Activated CD8-positive, alpha-beta T cell treated with anti-CD3 and anti-CD28 coated beads, Interleukin-2, amount 10 ng/mL, durations not matched to agents 7 days and 5 days (primary cell): ENCODE measurements at regions not wholly inside any gene's neighbourhood (a gene's known extent, or its start where the extent isn't known, plus 50 kb on each side); places are given as distances from the start of the nearest gene placed in this dataset.
A peak's percentile ranks its signal among the peaks of the same experiment; 100 is the strongest.

Experiments used
- ATAC-seq: fragments of 150-1000 bp; cut with Tn5 transposase; one replicate; pipeline ENCODE4 v1.10.0; 2021; ENCODE audit warnings: moderate library complexity
- CTCF ChIA-PET: fragments of 350-600 bp; sonication (Branson Sonifier 250); formaldehyde crosslinking; loops from one replicate; lab custom pipeline; 2021; ENCODE audit warnings: antibody characterized with exemption; lab: Charles Lee
- POLR2A ChIA-PET: fragments of 350-600 bp; sonication (Branson Sonifier 250); formaldehyde crosslinking; loops from one replicate; lab custom pipeline; 2021; ENCODE audit warnings: antibody characterized with exemption; lab: Charles Lee
- DNase-seq: peaks from one replicate; pipeline ENCODE4 v3.0.0-alpha.2; 2020
- H3K27ac Mint-ChIP-seq: one replicate; pipeline ENCODE4 v1.8.0; 2021; ENCODE audit warnings: mild to moderate bottlenecking, mixed read lengths
- H3K27me3 Mint-ChIP-seq: one replicate; pipeline ENCODE4 v1.8.0; 2021; ENCODE audit warnings: low read depth, mixed read lengths
- H3K36me3 Mint-ChIP-seq: one replicate; pipeline ENCODE4 v1.8.0; 2021; ENCODE audit warnings: low read depth, mixed read lengths
- H3K4me1 Mint-ChIP-seq: one replicate; pipeline ENCODE4 v1.8.0; 2021; ENCODE audit warnings: low read depth, mixed read lengths
- H3K4me3 Mint-ChIP-seq: one replicate; pipeline ENCODE4 v1.8.0; 2021; ENCODE audit warnings: mild to moderate bottlenecking, mixed read lengths
- H3K9me3 Mint-ChIP-seq: one replicate; pipeline ENCODE4 v1.8.0; 2022; ENCODE audit warnings: mixed read lengths; ENCODE audit not compliant: insufficient read depth

GRCh38 chr2:2834105-2834504, 503.0 kb upstream of the MYT1L start:
- POLR2A ChIA-PET, result no interaction called here
- no peak for ATAC-seq
- CTCF ChIA-PET, result no interaction called here

GRCh38 chr2:2832657-2833056, 501.6 kb upstream of the MYT1L start:
- Mint-ChIP-seq H3K9me3 (no peaks in the 10 kb centered on the region), H3K4me1 (no peaks in the 10 kb centered on the region), H3K4me3 (no peak overlapping the region), H3K27ac (no peak overlapping the region), H3K36me3 (no peaks in the 10 kb centered on the region), H3K27me3 (no peaks in the 10 kb centered on the region)
- no peak for ATAC-seq
- CTCF ChIA-PET, result no interaction called here
- POLR2A ChIA-PET, result no interaction called here
- no peak for DNase-seq

More at GRCh38 chr2:2834105-2834504, 503.0 kb upstream of the MYT1L start:
- Mint-ChIP-seq H3K4me3 (no peak overlapping the region), H3K36me3 (no peaks in the 10 kb centered on the region), H3K9me3 (no peaks in the 10 kb centered on the region), H3K27me3 (no peaks in the 10 kb centered on the region), H3K27ac (no peak overlapping the region), H3K4me1 (no peaks in the 10 kb centered on the region)
- peak; percentile 2 for DNase-seq

- POLR2A ChIA-PET, result no interaction called here
- H3K27ac Mint-ChIP-seq, result no peak overlapping the region
- no peaks in the 10 kb centered on the region for H3K9me3 Mint-ChIP-seq
- no peaks in the 10 kb centered on the region for H3K4me1 Mint-ChIP-seq
- no peaks in the 10 kb centered on the region for H3K36me3 Mint-ChIP-seq
- no peaks in the 10 kb centered on the region for H3K27me3 Mint-ChIP-seq
- DNase-seq, result no peak
- CTCF ChIA-PET, result no interaction called here
- no peak for ATAC-seq
- no peak overlapping the region for H3K4me3 Mint-ChIP-seq
Measured at GRCh38 chr2:2831633-2832032, 500.6 kb upstream of the MYT1L start.

- ATAC-seq (no peak), DNase-seq (no peak)
- CTCF ChIA-PET, result no interaction called here
- H3K36me3 Mint-ChIP-seq, result no peaks in the 10 kb centered on the region
- H3K4me1 Mint-ChIP-seq, result no peaks in the 10 kb centered on the region
- no peaks in the 10 kb centered on the region for H3K9me3 Mint-ChIP-seq
- H3K4me3 Mint-ChIP-seq, result no peak overlapping the region
- no peaks in the 10 kb centered on the region for H3K27me3 Mint-ChIP-seq
- no peak overlapping the region for H3K27ac Mint-ChIP-seq
- POLR2A ChIA-PET, result no interaction called here
Measured at GRCh38 chr2:2830576-2830975, 499.5 kb upstream of the MYT1L start.

GRCh38 chr2:2828774-2829368, 497.8 kb upstream of the MYT1L start:
- Mint-ChIP-seq H3K4me1 (no peaks in the 10 kb centered on the region), H3K4me3 (no peak overlapping the region), H3K36me3 (no peaks in the 10 kb centered on the region), H3K9me3 (no peaks in the 10 kb centered on the region), H3K27me3 (no peaks in the 10 kb centered on the region), H3K27ac (no peak overlapping the region)
- POLR2A ChIA-PET, result no interaction called here
- ATAC-seq (no peak), DNase-seq (no peak)
- CTCF ChIA-PET, result no interaction called here

DNA sequence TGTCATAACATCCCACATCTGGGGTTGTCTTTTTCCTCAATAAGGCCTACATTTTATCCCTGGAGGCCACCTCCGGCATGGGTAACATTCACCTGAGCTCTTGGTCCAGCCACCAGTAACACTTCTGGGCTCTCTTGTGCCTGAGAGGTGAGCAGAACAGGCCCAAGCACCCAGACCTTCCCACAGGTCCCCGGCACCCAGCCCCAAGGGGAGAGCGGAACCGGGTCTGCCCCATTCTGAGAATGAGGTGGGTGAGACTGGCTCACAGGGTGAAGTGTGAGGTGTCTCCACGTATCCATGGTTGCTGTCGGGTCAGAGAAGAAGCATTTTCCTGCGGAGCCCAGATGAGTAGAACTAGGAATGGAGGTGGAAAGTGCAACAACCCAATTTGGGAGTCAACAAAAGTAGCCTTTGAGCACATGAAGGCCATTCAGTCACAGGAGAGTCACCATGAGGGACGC, 496.7 kb upstream of the MYT1L start:
- Mint-ChIP-seq H3K4me3 (no peak overlapping the region), H3K27me3 (no peaks in the 10 kb centered on the region), H3K4me1 (no peaks in the 10 kb centered on the region), H3K27ac (no peak overlapping the region), H3K9me3 (no peaks in the 10 kb centered on the region), H3K36me3 (no peaks in the 10 kb centered on the region)
- ATAC-seq (no peak), DNase-seq (no peak)
- CTCF ChIA-PET, result no interaction called here
- POLR2A ChIA-PET, result no interaction called here

- ChIA-PET CTCF (no interaction called here), POLR2A (no interaction called here)
- no peaks in the 10 kb centered on the region for H3K27me3 Mint-ChIP-seq
- H3K27ac Mint-ChIP-seq, result no peak overlapping the region
- no peak overlapping the region for H3K4me3 Mint-ChIP-seq
- ATAC-seq, result no peak
- no peaks in the 10 kb centered on the region for H3K9me3 Mint-ChIP-seq
- no peaks in the 10 kb centered on the region for H3K36me3 Mint-ChIP-seq
- no peaks in the 10 kb centered on the region for H3K4me1 Mint-ChIP-seq
- DNase-seq, result no peak
Measured at GRCh38 chr2:2827046-2827636, 496.1 kb upstream of the MYT1L start.

- no peak for DNase-seq
- Mint-ChIP-seq H3K4me3 (no peak overlapping the region), H3K36me3 (no peaks in the 10 kb centered on the region), H3K27ac (no peak overlapping the region), H3K27me3 (no peaks in the 10 kb centered on the region), H3K9me3 (no peaks in the 10 kb centered on the region), H3K4me1 (no peaks in the 10 kb centered on the region)
- no peak for ATAC-seq
- POLR2A ChIA-PET, result no interaction called here
- CTCF ChIA-PET, result no interaction called here
Measured at GRCh38 chr2:2826621-2827020, 495.5 kb upstream of the MYT1L start.

DNA sequence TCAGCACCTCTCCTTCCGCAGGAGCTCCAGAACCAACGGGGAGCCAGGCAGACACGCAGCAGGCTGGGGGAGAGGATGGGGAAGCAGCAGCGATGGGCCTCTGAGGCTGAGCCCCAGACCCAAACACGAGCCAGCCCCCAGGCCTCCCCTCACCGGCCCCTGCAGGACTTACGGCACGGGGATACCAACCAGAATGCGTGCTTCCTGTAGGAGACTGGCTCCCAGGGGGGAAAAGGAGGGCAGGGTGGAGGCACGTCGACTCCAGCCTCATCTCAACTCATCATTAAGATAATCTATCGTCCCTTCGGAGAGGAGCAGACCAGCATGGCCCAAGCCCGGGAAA, 495.1 kb upstream of the MYT1L start:
- Mint-ChIP-seq H3K4me1 (no peaks in the 10 kb centered on the region), H3K27me3 (no peaks in the 10 kb centered on the region), H3K4me3 (no peak overlapping the region), H3K27ac (no peak overlapping the region), H3K36me3 (no peaks in the 10 kb centered on the region), H3K9me3 (no peaks in the 10 kb centered on the region)
- ATAC-seq (no peak), DNase-seq (no peak)
- ChIA-PET POLR2A (no interaction called here), CTCF (no interaction called here)

- no peak for DNase-seq
- CTCF ChIA-PET, result no interaction called here
- no peaks in the 10 kb centered on the region for H3K36me3 Mint-ChIP-seq
- POLR2A ChIA-PET, result no interaction called here
- no peaks in the 10 kb centered on the region for H3K4me1 Mint-ChIP-seq
- no peak overlapping the region for H3K4me3 Mint-ChIP-seq
- H3K9me3 Mint-ChIP-seq, result no peaks in the 10 kb centered on the region
- H3K27me3 Mint-ChIP-seq, result no peaks in the 10 kb centered on the region
- ATAC-seq, result no peak
- H3K27ac Mint-ChIP-seq, result no peak overlapping the region
Measured at GRCh38 chr2:2825516-2826208, 494.6 kb upstream of the MYT1L start.

GRCh38 chr2:2825062-2825461, 494.0 kb upstream of the MYT1L start:
- Mint-ChIP-seq H3K27ac (no peak overlapping the region), H3K36me3 (no peaks in the 10 kb centered on the region), H3K9me3 (no peaks in the 10 kb centered on the region), H3K4me1 (no peaks in the 10 kb centered on the region), H3K4me3 (no peak overlapping the region), H3K27me3 (peaks cover 2% of the 10 kb centered on the region)
- ChIA-PET POLR2A (no interaction called here), CTCF (no interaction called here)
- DNase-seq (no peak), ATAC-seq (no peak)

- CTCF ChIA-PET, result no interaction called here
Measured at GRCh38 chr2:2824588-2824987, 493.5 kb upstream of the MYT1L start.

More at GRCh38 chr2:2824588-2824987, 493.5 kb upstream of the MYT1L start:
- H3K27ac Mint-ChIP-seq, result no peak overlapping the region
- ATAC-seq, result no peak
- H3K27me3 Mint-ChIP-seq, result peaks cover 2% of the 10 kb centered on the region
- H3K4me1 Mint-ChIP-seq, result no peaks in the 10 kb centered on the region
- no peaks in the 10 kb centered on the region for H3K9me3 Mint-ChIP-seq
- POLR2A ChIA-PET, result no interaction called here
- DNase-seq, result no peak
- no peaks in the 10 kb centered on the region for H3K36me3 Mint-ChIP-seq
- no peak overlapping the region for H3K4me3 Mint-ChIP-seq
